ENCODE measurements at regions not wholly inside any gene's neighbourhood (a gene's known extent, or its start where the extent isn't known, plus 50 kb on each side); places are given as distances from the start of the nearest gene placed in this dataset.

- Histone ChIP-seq H3F3A (ENCODE audit: insufficient read depth) (no peaks in the 10 kb centered on the region), H3K27ac (no peak overlapping the region), H3K79me2 (ENCODE audit: insufficient read depth) (no peaks in the 10 kb centered on the region), H3K4me3 (no peak overlapping the region), H2AFZ (no peak overlapping the region), H4K20me1 (ENCODE audit: insufficient read depth) (no peaks in the 10 kb centered on the region), H3K9me2 (ENCODE audit: insufficient read depth) (no peaks in the 10 kb centered on the region), H3K36me3 (ENCODE audit: low read depth) (no peaks in the 10 kb centered on the region), H3K4me1 (ENCODE audit: insufficient read depth) (peaks cover 13% of the 10 kb centered on the region), H3K9ac (no peak overlapping the region), H3K9me3 (ENCODE audit: low read depth) (no peaks in the 10 kb centered on the region), H3K27me3 (replicated peaks; ENCODE audit: insufficient read depth) (no peaks in the 10 kb centered on the region), H3K4me2 (ENCODE audit: unreplicated experiment) (no peak overlapping the region)
- in situ Hi-C loops (cut with MboI): no loop called here
- no peak for DNase-seq
- TF ChIP-seq EZH2 (IDR thresholded peaks at IDR 0.05; ENCODE audit: insufficient read depth, poor library complexity, severe bottlenecking): no peak
- no peak for TF ChIP-seq EZH2phosphoT487 (IDR thresholded peaks at IDR 0.05; ENCODE audit: insufficient read depth, low read depth)
- 74 to 85% methylated on average over 2 of the region's 2 CpGs for WGBS, 2 experiments (ENCODE audit: low coverage in 1 of 2, low lambda C conversion rate in 2 of 2, missing lambda C conversion rate in 2 of 2)
Observed at GRCh38 chr7:91559947-91560346, 295.7 kb downstream of the FZD1 start.

DNA sequence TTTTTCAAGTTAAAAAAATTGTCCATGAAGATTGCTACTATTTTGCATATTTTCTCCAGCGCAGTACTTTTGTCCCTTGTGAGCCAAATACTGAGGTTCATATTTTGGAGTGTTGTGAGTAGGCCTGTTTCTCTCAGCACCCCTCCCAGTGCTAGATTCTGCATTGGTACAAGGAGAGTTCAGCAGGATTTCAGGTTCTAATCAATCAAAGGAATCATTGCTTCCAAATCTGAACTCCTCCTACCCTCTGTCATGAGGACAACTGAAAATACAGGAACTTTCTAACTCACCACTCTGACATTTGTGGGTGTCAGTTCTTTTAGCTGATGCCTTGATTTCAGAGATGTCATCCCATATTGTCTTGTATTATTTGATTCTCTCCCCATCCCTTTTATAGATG is 299.9 kb downstream of the FZD1 start:
- peaks cover 5% of the 10 kb centered on the region for H3F3A ChIP-seq (ENCODE audit: insufficient read depth)
- DNase-seq: no peak
- H3K4me2 ChIP-seq (ENCODE audit: unreplicated experiment): no peak overlapping the region
- no peaks in the 10 kb centered on the region for H3K79me2 ChIP-seq (ENCODE audit: insufficient read depth)
- H4K20me1 ChIP-seq (ENCODE audit: insufficient read depth): no peaks in the 10 kb centered on the region
- TF ChIP-seq EZH2phosphoT487 (IDR thresholded peaks at IDR 0.05; ENCODE audit: insufficient read depth, low read depth) (no peak), EZH2 (IDR thresholded peaks at IDR 0.05; ENCODE audit: insufficient read depth, poor library complexity, severe bottlenecking) (no peak)
- peaks cover 7% of the 10 kb centered on the region; the same call in 1 of the 2 replicates for H3K27me3 ChIP-seq (replicated peaks; ENCODE audit: insufficient read depth)
- in situ Hi-C loops (cut with MboI): no loop called here
- 86 to 87% methylated on average over 1 of the region's 1 CpG for WGBS, 2 experiments (ENCODE audit: low coverage in 1 of 2, low lambda C conversion rate in 2 of 2, missing lambda C conversion rate in 2 of 2)
- H3K4me3 ChIP-seq: no peak overlapping the region
- H2AFZ ChIP-seq: no peak overlapping the region
- H3K27ac ChIP-seq: no peak overlapping the region
- no peaks in the 10 kb centered on the region for H3K9me2 ChIP-seq (ENCODE audit: insufficient read depth)
- H3K4me1 ChIP-seq (ENCODE audit: insufficient read depth): peaks cover 10% of the 10 kb centered on the region
- no peak overlapping the region for H3K9ac ChIP-seq
- no peaks in the 10 kb centered on the region for H3K36me3 ChIP-seq (ENCODE audit: low read depth)
- H3K9me3 ChIP-seq (ENCODE audit: low read depth): no peaks in the 10 kb centered on the region

DNA sequence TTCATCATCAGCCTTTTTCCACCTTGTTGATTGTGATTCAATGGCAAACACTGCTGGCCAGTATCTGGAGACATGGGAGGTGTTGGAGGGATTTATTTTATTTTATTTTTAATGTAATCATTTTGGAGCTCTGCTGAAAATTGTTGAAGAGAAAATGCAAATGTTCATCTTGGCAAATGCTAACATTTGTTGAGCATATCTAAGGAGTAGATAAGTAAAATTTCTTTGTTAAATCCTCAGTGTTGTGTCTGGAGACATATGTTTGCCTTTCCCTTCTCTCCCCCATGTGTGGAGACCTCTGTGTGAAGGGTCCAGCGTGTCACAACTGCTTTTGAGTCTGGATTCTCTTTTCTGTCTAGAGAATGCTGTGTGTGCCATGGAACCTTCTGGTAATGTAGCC is 300.3 kb downstream of the FZD1 start:
- Histone ChIP-seq H3F3A (ENCODE audit: insufficient read depth) (peaks cover 5% of the 10 kb centered on the region), H3K9me2 (ENCODE audit: insufficient read depth) (no peaks in the 10 kb centered on the region), H3K79me2 (ENCODE audit: insufficient read depth) (no peaks in the 10 kb centered on the region), H3K4me3 (no peak overlapping the region), H3K9ac (no peak overlapping the region), H4K20me1 (ENCODE audit: insufficient read depth) (no peaks in the 10 kb centered on the region), H3K4me2 (ENCODE audit: unreplicated experiment) (no peak overlapping the region), H3K27me3 (replicated peaks; ENCODE audit: insufficient read depth) (peaks cover 7% of the 10 kb centered on the region; the same call in 1 of the 2 replicates), H2AFZ (no peak overlapping the region), H3K9me3 (ENCODE audit: low read depth) (no peaks in the 10 kb centered on the region), H3K27ac (no peak overlapping the region), H3K4me1 (ENCODE audit: insufficient read depth) (peaks cover 10% of the 10 kb centered on the region), H3K36me3 (ENCODE audit: low read depth) (no peaks in the 10 kb centered on the region)
- in situ Hi-C loops (cut with MboI): no loop called here
- DNase-seq: no peak
- no peak for TF ChIP-seq EZH2phosphoT487 (IDR thresholded peaks at IDR 0.05; ENCODE audit: insufficient read depth, low read depth)
- TF ChIP-seq EZH2 (IDR thresholded peaks at IDR 0.05; ENCODE audit: insufficient read depth, poor library complexity, severe bottlenecking): no peak
- 74 to 89% methylated on average over 1 of the region's 1 CpG for WGBS, 2 experiments (ENCODE audit: low coverage in 1 of 2, low lambda C conversion rate in 2 of 2, missing lambda C conversion rate in 2 of 2)

DNA sequence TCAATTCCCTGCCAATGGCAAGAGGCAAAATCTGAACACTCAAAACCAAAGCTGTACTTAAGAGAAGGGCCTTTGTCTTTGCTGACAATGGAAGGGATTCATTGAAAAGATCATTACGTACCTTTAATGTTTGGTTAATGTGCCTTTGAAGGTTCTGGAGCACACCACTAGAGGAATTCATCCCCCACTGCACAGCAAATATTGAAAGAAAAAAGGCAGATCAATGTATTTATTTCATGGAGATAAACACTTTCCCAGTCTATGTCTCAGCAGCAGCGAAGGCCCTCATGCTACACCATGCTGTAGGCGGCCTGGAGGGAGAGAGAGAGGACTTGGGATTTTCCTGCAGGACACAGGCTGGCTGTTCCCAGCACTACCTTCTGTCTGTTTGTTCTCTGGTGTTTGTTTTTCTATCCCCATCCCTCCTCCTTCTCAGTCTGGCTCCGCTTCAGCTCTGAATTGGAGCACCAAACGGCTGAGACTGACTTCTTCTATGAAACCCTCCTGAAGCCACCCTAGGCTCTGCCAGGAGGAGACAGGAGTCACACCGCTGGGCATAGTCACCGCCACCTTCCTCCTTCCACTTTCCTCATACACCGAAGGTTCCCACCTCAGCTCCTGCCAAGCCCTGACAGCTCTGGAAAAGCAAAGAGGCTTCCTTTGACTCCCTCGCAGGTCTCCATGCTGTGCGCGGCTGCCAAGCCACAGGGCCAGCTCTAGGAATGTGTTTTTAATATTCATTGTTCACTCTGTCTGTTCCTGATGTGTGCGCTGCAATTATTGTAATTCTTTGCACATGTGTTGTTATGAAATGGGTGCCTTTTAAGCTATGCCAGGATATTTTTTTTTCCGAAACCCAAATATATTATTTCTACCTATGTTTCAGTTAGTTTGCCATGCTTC is 301.5 kb downstream of the FZD1 start:
- no peaks in the 10 kb centered on the region for H3K79me2 ChIP-seq (ENCODE audit: insufficient read depth)
- no peak overlapping the region for H3K27ac ChIP-seq
- no peaks in the 10 kb centered on the region for H3K36me3 ChIP-seq (ENCODE audit: low read depth)
- H3K9ac ChIP-seq: peak overlapping the region; percentile 1; the same call in 1 of the 2 replicates
- DNase-seq: peak; percentile 53
- no peaks in the 10 kb centered on the region for H4K20me1 ChIP-seq (ENCODE audit: insufficient read depth)
- H2AFZ ChIP-seq: peak overlapping the region; percentile 54
- TF ChIP-seq EZH2 (IDR thresholded peaks at IDR 0.05; ENCODE audit: insufficient read depth, poor library complexity, severe bottlenecking): no peak
- TF ChIP-seq EZH2phosphoT487 (IDR thresholded peaks at IDR 0.05; ENCODE audit: insufficient read depth, low read depth): no peak
- peaks cover 10% of the 10 kb centered on the region for H3K4me1 ChIP-seq (ENCODE audit: insufficient read depth)
- H3K9me2 ChIP-seq (ENCODE audit: insufficient read depth): no peaks in the 10 kb centered on the region
- WGBS, 2 experiments (ENCODE audit: low coverage in 1 of 2, low lambda C conversion rate in 2 of 2, missing lambda C conversion rate in 2 of 2): 11 to 13% methylated on average over 13 of the region's 13 CpGs
- H3F3A ChIP-seq (ENCODE audit: insufficient read depth): peaks cover 5% of the 10 kb centered on the region
- peak overlapping the region; percentile 69 for H3K4me2 ChIP-seq (ENCODE audit: unreplicated experiment)
- in situ Hi-C loops (cut with MboI): no loop called here
- H3K27me3 ChIP-seq (replicated peaks; ENCODE audit: insufficient read depth): peaks cover 7% of the 10 kb centered on the region; the same call in 1 of the 2 replicates
- no peaks in the 10 kb centered on the region for H3K9me3 ChIP-seq (ENCODE audit: low read depth)
- H3K4me3 ChIP-seq: peak overlapping the region; percentile 33

Data from GM23248 (cell line).